Endothelial cell of umbilical vein (primary cell): ENCODE measurements at regions not wholly inside any gene's neighbourhood (a gene's known extent, or its start where the extent isn't known, plus 50 kb on each side); places are given as distances from the start of the nearest gene placed in this dataset.
A peak's percentile ranks its signal among the peaks of the same experiment; 100 is the strongest.

Experiments
- BruUV-seq: library from RNA; stranded (reverse); fragments of 400-500 nt; replicated peaks from 2 replicates; lab custom pipeline; 2021; lab: Mats Ljungman, UMichigan
- CTCF ChIA-PET: fragments of 300-600, 350-600 bp; sonication (Branson Sonifier 250); formaldehyde crosslinking; loops from one replicate; lab custom pipeline; 2021; ENCODE audit warnings: antibody characterized with exemption, inconsistent platforms; lab: Charles Lee
- POLR2A ChIA-PET: fragments of 300-600, 350-600 bp; sonication (Branson Sonifier 250); formaldehyde crosslinking; loops from one replicate; lab custom pipeline; 2021; ENCODE audit warnings: antibody characterized with exemption, inconsistent platforms; lab: Charles Lee
- DNase-seq: peaks from one replicate; pipeline ENCODE4 v3.0.0-alpha.2; 2011; ENCODE audit warnings: low read depth, low spot score
- FAIRE-seq: peaks from 2 replicates; lab custom pipeline; 2011; peaks lifted over from hg19 to GRCh38; lab: Jason Lieb, UNC
- H2AFZ ChIP-seq: 2 replicates; pipeline ENCODE4 v1.6.0; 2012; ENCODE audit warnings: low read depth, low read length, control low read depth, inconsistent platforms
- H3K27ac ChIP-seq: 2 replicates; pipeline ENCODE4 v1.5.1; 2011; ENCODE audit warnings: low read depth, mild to moderate bottlenecking, control low read depth, low read length, moderate library complexity; ENCODE audit not compliant: insufficient read depth
- H3K27me3 ChIP-seq, 2 experiments: 2 replicates each; pipeline versions ENCODE4 v1.6.0 to v1.6.1; 2011; ENCODE audit warnings: low read length in 2 of 2, mixed read lengths in 1 of 2; ENCODE audit not compliant: control insufficient read depth in 2 of 2, insufficient read depth in 2 of 2
- H3K36me3 ChIP-seq, 2 experiments: 2 replicates in 1 of 2; 3 replicates in 1 of 2; pipeline ENCODE4 v1.5.1; 2011; ENCODE audit warnings: low read length in 2 of 2, mild to moderate bottlenecking in 1 of 2, moderate library complexity in 1 of 2; ENCODE audit not compliant: control insufficient read depth in 2 of 2, insufficient read depth in 2 of 2; ENCODE audit errors: extremely low read depth in 1 of 2
- H3K4me1 ChIP-seq: 3 replicates; pipeline ENCODE4 v1.5.1; 2011; ENCODE audit warnings: mild to moderate bottlenecking, low read length; ENCODE audit not compliant: control insufficient read depth, insufficient read depth; ENCODE audit errors: extremely low read depth
- H3K4me2 ChIP-seq: 2 replicates; pipeline ENCODE4 v1.6.1; 2011; ENCODE audit warnings: low read length, control low read depth, mixed read lengths; ENCODE audit not compliant: insufficient read depth
- H3K4me3 ChIP-seq, 3 experiments: fragments of 200-600 bp in 1 of 3; sonication (generic), shearing (Covaris generic) in 1 of 3; replicated peaks in 1 of 3; 2 replicates each; pipeline ENCODE4 v1.5.1; 2011 to 2016; ENCODE audit warnings: control low read depth in 3 of 3, low read length in 3 of 3, mild to moderate bottlenecking in 2 of 3, inconsistent platforms in 1 of 3, low read depth in 1 of 3, moderate library complexity in 1 of 3; ENCODE audit not compliant: insufficient read depth in 1 of 3
- H3K79me2 ChIP-seq: 2 replicates; pipeline ENCODE4 v1.6.0; 2012; ENCODE audit warnings: low read length, inconsistent platforms; ENCODE audit not compliant: control insufficient read depth, insufficient read depth
- H3K9ac ChIP-seq: replicated peaks from 2 replicates; pipeline ENCODE3; 2011; ENCODE audit warnings: low read length, control low read depth; ENCODE audit not compliant: insufficient read depth; ENCODE audit errors: extremely low read depth
- H3K9me1 ChIP-seq: replicated peaks from 3 replicates; pipeline ENCODE4 v1.6.0; 2011; ENCODE audit warnings: mild to moderate bottlenecking, low read length; ENCODE audit not compliant: control insufficient read depth, insufficient read depth; ENCODE audit errors: extremely low read depth
- H3K9me3 ChIP-seq: replicated peaks from 2 replicates; pipeline ENCODE4 v1.5.1; 2012; ENCODE audit warnings: low read length, inconsistent platforms; ENCODE audit not compliant: control insufficient read depth, insufficient read depth
- H4K20me1 ChIP-seq: replicated peaks from 2 replicates; pipeline ENCODE3; 2011; ENCODE audit warnings: mild to moderate bottlenecking, low read length; ENCODE audit not compliant: control insufficient read depth, insufficient read depth; ENCODE audit errors: extremely low read depth
- EZH2 ChIP-seq: IDR thresholded peaks from 2 replicates; pipeline ENCODE4 v1.6.1; 2012; ENCODE audit warnings: borderline replicate concordance, low read depth, mild to moderate bottlenecking, moderate library complexity, low read length, inconsistent platforms; ENCODE audit not compliant: severe bottlenecking
- FOS ChIP-seq: IDR thresholded peaks from 2 replicates; pipeline ENCODE4 v1.6.1; 2011; ENCODE audit warnings: mild to moderate bottlenecking, low read length, moderate library complexity, borderline replicate concordance; ENCODE audit not compliant: insufficient read depth
- GATA2 ChIP-seq: IDR thresholded peaks from 2 replicates; pipeline ENCODE4 v1.7.0; 2011; ENCODE audit warnings: low read depth, mild to moderate bottlenecking, moderate library complexity, mixed read lengths, low read length; ENCODE audit not compliant: insufficient read length, insufficient read depth
- JUN ChIP-seq: IDR thresholded peaks from 2 replicates; pipeline ENCODE4 v1.6.1; 2011; ENCODE audit warnings: borderline replicate concordance, low read depth; ENCODE audit not compliant: insufficient read length, insufficient read depth
- MYC ChIP-seq: IDR thresholded peaks from one replicate; pipeline ENCODE4 v1.6.1; 2011; ENCODE audit warnings: mild to moderate bottlenecking, low read depth, low read length
- POLR2A ChIP-seq: IDR thresholded peaks from 2 replicates; pipeline ENCODE4 v1.6.1; 2012; ENCODE audit warnings: low read depth, mild to moderate bottlenecking, control low read depth, low read length
- POLR2AphosphoS5 ChIP-seq: IDR thresholded peaks from 2 replicates; pipeline ENCODE4 v1.6.1; 2012; ENCODE audit warnings: low read depth, mild to moderate bottlenecking, control low read depth, low read length, moderate library complexity; ENCODE audit not compliant: insufficient read depth
- dilution Hi-C: fragments of 300-500 bp; cut with MboI; formaldehyde crosslinking; loops from one replicate; pipeline ENCODE4 v1.15.0; 2019; ENCODE audit warnings: low sequenced_read_pairs; ENCODE audit not compliant: extremely low pct_ligation_motif_present
- intact Hi-C: fragments of 100-400 bp; cut with micrococcal nuclease; formaldehyde crosslinking; loops from one replicate; pipeline ENCODE4 v1.10.0; 2022
- TF ChIP-seq, protein P1 (sequence below): IDR thresholded peaks from 2 replicates; pipeline ENCODE4 v1.6.1; 2011; ENCODE audit not compliant: insufficient read depth, insufficient read length
- TF ChIP-seq, protein P2 (sequence below), 2 donors: IDR thresholded peaks; 1 replicate in 1 of 2; 2 replicates in 1 of 2; pipeline ENCODE4 v1.5.1; 2011; ENCODE audit warnings: low read length in 2 of 2, mild to moderate bottlenecking in 2 of 2, moderate library complexity in 2 of 2, control low read depth in 1 of 2, inconsistent platforms in 1 of 2, low read depth in 1 of 2; ENCODE audit not compliant: insufficient read depth in 1 of 2; ENCODE audit errors: extremely low read depth in 1 of 2

DNA sequence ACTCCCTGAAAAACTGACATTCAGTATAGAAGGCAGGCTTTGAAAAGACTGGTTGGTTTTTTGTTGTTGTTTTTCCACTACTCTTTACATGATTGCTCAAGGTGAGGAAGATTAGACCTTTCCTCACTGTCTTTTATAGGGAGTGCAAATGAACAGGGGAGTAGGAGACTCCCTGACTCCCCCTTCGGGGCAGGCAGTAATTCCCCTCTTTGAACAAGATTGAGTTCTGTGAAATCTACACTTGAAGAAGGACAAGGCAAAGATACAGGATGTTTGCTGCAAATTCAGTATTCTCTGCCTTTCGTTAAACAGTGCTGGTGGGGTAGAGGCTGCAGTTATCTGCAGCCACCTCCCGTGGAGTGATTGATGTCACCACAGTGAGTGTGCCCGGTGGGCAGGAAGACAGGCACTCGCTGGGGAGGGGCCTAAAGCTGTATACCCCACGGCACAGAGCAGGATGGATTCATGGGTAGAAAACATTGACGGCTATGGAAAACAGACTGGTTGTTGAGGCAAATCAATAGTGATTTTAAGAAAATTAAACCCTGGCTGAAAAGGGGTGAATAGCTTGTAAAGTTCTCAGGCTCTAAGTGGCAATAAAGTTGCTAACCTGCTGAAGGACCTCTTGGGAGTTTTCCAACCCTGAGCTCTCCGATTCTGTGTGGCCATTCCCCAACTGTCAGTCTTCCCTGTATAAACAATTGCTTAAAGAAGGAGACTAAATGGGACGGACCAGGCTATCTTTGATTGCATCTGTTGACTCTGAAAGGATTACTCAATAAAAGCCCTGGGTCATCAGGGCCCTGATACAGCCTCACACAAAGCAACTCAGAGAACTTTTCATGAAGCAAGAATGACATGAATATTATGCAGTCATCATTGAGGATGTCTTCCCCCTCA, 308.3 kb downstream of the TBC1D4 start:
- no peak for FAIRE-seq
- no peak overlapping the region for H3K4me2 ChIP-seq
- H3K27me3 ChIP-seq: no peaks in the 10 kb centered on the region
- dilution Hi-C loops: no loop called here
- BruUV-seq: no TSS peak
- no peak overlapping the region for H3K9ac ChIP-seq
- H3K9me1 ChIP-seq: no peaks in the 10 kb centered on the region
- POLR2A ChIA-PET: no interaction called here
- H2AFZ ChIP-seq: peak overlapping the region; percentile 8
- no peaks in the 10 kb centered on the region for H3K79me2 ChIP-seq
- no peaks in the 10 kb centered on the region for H3K9me3 ChIP-seq
- H3K4me3 ChIP-seq: no peak overlapping the region
- peak; percentile 22 for DNase-seq
- TF ChIP-seq EZH2: no peak
- no peak for TF ChIP-seq JUN
- no peak for TF ChIP-seq FOS
- no peak for TF ChIP-seq POLR2A
- TF ChIP-seq GATA2: no peak
- TF ChIP-seq, protein P1, sequence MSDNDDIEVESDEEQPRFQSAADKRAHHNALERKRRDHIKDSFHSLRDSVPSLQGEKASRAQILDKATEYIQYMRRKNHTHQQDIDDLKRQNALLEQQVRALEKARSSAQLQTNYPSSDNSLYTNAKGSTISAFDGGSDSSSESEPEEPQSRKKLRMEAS: no peak
- no peak for TF ChIP-seq MYC
- TF ChIP-seq, protein P2, sequence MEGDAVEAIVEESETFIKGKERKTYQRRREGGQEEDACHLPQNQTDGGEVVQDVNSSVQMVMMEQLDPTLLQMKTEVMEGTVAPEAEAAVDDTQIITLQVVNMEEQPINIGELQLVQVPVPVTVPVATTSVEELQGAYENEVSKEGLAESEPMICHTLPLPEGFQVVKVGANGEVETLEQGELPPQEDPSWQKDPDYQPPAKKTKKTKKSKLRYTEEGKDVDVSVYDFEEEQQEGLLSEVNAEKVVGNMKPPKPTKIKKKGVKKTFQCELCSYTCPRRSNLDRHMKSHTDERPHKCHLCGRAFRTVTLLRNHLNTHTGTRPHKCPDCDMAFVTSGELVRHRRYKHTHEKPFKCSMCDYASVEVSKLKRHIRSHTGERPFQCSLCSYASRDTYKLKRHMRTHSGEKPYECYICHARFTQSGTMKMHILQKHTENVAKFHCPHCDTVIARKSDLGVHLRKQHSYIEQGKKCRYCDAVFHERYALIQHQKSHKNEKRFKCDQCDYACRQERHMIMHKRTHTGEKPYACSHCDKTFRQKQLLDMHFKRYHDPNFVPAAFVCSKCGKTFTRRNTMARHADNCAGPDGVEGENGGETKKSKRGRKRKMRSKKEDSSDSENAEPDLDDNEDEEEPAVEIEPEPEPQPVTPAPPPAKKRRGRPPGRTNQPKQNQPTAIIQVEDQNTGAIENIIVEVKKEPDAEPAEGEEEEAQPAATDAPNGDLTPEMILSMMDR (IDR thresholded peaks at IDR 0.05; ENCODE audit: extremely low read depth in 1 of 2, insufficient read depth in 1 of 2, low read depth in 1 of 2, low read length in 2 of 2): no peak
- no peak for TF ChIP-seq POLR2AphosphoS5
- H3K27ac ChIP-seq: no peak overlapping the region
- peaks cover 2% of the 10 kb centered on the region for H3K4me1 ChIP-seq
- H4K20me1 ChIP-seq: no peaks in the 10 kb centered on the region
- intact Hi-C loops: no loop called here
- H3K36me3 ChIP-seq: no peaks in the 10 kb centered on the region
- CTCF ChIA-PET: no interaction called here
